Erythroblast (primary cell): ENCODE measurements at regions not wholly inside any gene's neighbourhood (a gene's known extent, or its start where the extent isn't known, plus 50 kb on each side); places are given as distances from the start of the nearest gene placed in this dataset.

Source experiments
- DNase-seq, 2 experiments: peaks; one replicate each; lab custom pipeline; 2025; lab: John Stamatoyannopoulos, UW
- GATA1 ChIP-seq: IDR thresholded peaks from 2 replicates; pipeline ENCODE4 v1.6.1; 2011; ENCODE audit warnings: low read depth, mild to moderate bottlenecking, control low read depth, low read length, moderate library complexity
- POLR2A ChIP-seq: IDR thresholded peaks from 2 replicates; pipeline ENCODE4 v1.6.1; 2011; ENCODE audit warnings: mild to moderate bottlenecking, low read length

DNA sequence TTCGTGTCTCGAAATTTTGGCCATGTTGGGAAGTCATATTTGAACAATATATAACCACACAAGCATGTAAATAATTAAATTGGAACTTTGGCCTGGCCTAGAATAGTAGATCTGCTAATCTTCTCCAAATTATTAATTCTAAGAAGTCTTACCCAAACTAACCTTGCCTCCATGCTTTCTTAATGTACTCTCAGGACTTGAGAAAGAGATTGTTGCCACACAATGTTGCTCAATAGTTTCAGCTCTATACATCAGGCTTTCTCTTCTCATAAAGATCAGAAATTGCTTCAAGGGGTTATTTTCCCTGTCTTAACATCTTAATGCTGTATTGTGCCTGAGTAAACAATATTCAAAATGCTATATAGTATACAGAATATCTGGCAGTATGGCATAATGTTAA, 202.7 kb upstream of the LRIG1 start:
- TF ChIP-seq GATA1 (no peak), POLR2A (no peak)

GRCh38 chr3:66705076-66705475, 204.3 kb upstream of the LRIG1 start:
- no peak for DNase-seq
- TF ChIP-seq POLR2A = no peak
- no peak for TF ChIP-seq GATA1

More for the DNA sequence above, 202.7 kb upstream of the LRIG1 start:
- no peak for DNase-seq

DNA sequence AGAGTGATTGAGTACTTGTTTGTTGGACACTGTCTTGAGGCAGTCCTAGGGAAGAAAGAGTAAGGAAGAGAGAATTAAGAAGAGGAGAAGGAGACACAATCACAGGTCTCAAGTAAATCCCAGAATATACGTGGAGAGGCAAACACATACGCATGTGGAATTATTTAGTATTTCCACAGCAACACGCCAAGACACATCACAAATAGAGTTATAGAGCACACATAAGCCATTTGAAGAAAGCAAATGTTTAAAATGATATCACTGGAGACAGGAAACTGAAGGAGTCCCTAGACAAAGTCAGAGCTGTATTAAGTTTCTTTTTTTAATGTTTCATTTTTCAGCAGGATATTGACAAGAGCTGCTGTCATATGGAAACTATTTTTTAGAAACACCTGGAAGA, 206.1 kb upstream of the LRIG1 start:
- TF ChIP-seq POLR2A (no peak), GATA1 (no peak)
- DNase-seq = no peak

GRCh38 chr3:66709532-66709931, 208.7 kb upstream of the LRIG1 start:
- DNase-seq = no peak
- TF ChIP-seq POLR2A = no peak
- no peak for TF ChIP-seq GATA1

GRCh38 chr3:66712210-66712609, 211.4 kb upstream of the LRIG1 start:
- no peak for DNase-seq
- TF ChIP-seq POLR2A (no peak), GATA1 (no peak)

DNA sequence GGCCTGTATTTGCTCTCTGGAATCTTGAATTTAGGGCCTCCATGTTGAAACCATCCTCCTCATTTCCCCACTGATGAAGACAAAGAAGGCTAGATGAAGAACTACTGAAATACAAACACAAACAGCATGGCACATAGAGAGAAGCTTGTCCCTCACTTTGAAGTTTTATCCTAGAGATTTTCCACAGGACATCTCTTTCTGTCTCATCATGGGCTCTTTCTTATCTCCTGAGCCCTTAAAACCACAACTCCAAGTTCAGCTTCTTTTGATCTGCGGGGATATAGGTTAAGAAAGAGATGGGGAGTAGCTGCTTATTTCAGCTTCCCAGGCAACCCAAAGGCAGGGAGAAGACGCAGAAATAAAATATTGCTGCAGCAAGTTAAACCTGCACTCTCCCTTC, 213.1 kb upstream of the LRIG1 start:
- no peak for TF ChIP-seq GATA1
- no peak for TF ChIP-seq POLR2A

DNA sequence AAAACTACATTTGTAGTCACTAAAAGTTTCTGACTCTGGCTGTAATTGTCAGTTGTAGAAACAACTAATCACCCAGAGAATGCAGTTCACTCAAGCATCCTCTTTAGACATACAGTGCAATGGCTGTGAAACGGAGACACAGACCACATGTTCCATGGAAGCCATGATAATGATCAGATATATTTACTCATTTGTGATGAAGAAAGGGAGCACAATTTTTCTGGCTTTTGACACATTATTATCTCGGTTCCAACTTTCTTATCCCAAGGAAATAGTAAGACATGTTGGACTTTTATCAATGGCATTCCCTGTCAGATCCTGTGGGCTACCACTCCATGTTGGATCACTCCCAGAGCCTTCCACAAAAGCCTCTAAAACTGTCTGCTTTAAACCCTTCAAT, 215.0 kb upstream of the LRIG1 start:
- TF ChIP-seq POLR2A (no peak), GATA1 (no peak)
- DNase-seq = no peak

More for the DNA sequence above, 213.1 kb upstream of the LRIG1 start:
- no peak for DNase-seq

DNA sequence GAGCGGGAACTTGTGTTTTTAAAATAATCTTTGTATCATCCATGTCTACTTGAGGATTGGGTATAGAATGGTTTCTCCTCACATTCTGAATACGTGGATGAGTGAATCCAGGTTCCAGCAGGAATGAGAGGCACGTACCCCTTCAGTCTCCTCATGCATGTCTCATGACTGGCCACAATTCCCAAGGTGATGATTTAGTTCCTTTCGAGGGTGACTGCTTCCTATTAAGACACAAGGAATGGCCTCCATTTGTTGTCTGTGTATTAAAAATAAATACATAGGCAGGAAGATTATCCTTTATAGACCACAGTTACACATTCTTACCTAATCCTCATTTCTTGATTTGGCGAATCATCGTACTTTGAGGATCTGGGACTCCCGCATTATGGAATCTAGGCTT, 217.0 kb upstream of the LRIG1 start:
- no peak for TF ChIP-seq GATA1
- no peak for TF ChIP-seq POLR2A

DNA sequence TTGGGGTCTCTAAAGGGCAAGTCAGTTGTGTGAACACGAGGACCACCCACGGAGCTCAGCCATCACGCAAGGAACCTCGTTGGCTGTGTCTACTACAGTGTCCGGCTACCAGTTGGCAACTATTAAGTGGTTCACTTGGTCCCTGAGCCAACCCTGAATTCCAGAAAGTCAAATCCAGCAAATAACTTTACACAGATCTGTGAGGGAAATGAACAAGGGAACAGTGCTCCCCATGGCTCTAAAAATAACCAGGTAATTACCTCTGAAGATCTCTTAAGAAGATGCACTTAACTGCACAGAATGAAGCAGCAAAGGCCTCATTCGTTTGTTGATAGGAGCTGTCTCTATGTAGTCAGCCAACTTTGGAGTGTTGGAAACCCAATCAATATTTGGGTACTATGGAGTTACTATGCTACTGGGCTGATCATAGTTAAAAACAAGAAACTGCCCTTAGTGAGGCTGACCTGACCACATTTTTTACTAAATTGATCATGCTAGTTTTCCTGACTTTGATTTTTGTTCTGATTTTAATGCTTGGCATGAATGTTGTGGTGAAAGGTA, 219.1 kb upstream of the LRIG1 start:
- no peak for DNase-seq
- TF ChIP-seq GATA1 = no peak

More for the DNA sequence above, 217.0 kb upstream of the LRIG1 start:
- DNase-seq = no peak

DNA sequence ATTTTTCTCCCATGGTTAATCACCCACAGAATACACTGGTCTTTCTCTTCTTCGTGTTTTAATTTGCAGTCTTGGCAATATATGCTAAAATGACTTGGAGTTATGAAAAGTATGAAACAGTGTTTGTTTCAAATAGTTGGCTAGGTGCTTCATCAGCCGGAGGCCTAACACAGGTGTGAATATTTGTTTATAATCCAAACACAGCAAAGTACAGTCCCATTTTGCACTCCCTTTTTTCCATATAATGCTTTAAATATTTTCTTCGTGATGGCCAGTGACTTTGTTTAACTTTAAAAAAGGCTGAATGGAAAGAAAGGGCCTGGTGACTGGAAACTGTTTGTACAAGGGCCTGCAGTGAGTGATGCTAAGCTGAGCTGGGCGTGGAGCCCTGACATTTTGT, 219.7 kb upstream of the LRIG1 start:
- TF ChIP-seq GATA1 = no peak
- TF ChIP-seq POLR2A = no peak
- no peak for DNase-seq

DNA sequence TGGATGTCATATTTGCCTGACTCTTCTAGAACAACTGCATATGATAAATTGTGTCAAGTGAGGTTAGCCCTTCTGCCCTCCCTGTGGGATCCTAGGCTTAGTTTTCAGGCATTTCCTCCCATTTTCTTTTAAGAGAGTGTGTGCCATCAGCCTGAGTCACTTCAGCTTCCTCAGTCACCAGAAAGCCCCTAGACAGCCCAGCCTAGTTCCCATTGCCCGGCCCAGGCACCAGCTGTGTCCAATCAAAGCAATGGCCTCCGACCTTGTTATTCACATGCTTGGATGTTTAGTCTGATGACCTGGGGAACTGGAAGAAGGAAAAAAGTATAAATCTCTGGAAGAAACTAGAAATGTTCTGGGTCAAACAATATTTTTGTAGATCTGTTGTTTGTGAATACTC, 221.9 kb upstream of the LRIG1 start:
- no peak for DNase-seq
- no peak for TF ChIP-seq GATA1
- no peak for TF ChIP-seq POLR2A

GRCh38 chr3:66723231-66723630, 222.4 kb upstream of the LRIG1 start:
- DNase-seq = no peak
- TF ChIP-seq POLR2A (no peak), GATA1 (no peak)

DNA sequence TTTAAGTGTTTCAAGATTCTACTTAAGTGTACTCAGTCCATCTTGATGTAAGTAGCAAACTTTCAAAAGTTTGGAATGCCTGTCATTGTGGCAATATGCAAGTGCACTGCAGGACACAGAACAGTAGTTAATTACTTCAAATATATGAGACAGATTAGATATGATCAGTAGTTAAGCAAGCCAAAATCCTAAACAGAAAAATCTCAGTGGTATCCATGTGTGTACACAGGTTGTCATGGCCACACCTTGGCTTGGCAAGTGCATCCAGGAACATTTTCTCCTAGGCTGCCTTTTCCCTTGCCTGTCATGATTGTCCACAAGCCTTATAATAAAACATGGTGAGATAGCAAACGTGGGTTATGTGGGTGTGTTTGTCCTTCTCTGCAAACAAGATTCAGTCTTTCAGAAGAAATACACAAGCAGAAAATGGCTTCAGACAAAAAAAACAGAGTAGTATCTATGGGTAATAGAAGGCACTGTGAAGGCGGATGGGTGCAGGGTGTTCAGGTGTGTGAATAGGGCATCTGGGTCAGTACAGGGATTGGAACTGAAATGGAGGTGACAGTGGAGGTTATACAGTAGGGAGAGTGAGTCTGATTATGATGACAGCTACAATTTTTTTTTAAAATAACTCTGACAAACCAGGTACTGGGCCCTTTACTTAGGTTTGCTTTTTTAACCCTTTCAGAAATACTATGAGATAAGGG, 229.0 kb upstream of the LRIG1 start:
- no peak for DNase-seq
- TF ChIP-seq GATA1 (no peak), POLR2A (no peak)

DNA sequence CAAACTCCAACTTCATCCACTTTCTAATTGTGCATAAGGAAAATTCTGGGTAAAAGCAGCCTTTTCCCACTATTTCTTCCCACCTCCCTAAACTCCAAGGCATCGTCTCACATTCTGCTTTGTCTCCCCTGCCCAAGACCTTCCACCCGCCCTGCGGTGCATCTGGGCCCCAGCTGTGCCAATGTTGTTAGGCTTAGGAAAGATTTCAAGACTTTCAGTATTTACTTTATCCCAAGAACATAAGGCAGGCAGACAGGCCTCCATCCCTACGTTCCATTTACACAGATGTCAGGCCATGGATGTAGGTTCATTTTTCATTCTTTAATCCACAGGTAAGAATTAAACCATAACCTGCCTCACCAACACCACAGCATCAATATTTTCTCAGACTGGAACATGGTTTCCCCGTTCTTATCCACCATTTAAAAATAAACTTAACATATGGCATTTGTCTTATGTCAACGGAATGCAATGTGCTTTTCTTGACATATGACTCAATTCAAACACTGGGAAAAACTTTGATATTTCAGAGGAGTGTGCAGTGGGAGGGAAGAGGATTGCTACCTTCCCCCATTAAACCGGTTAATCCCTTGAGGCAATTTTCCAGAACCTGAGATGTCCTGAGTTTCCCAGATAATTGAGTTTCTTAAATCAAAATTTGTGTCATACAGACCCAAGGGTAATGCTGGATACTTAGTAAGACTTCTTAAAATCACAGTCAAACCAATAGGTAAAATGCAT, 238.0 kb upstream of the LRIG1 start:
- DNase-seq = no peak
- TF ChIP-seq POLR2A = no peak
- TF ChIP-seq GATA1 = no peak
